Ishikawa (cell line): ENCODE measurements at regions not wholly inside any gene's neighbourhood (a gene's known extent, or its start where the extent isn't known, plus 50 kb on each side); places are given as distances from the start of the nearest gene placed in this dataset.

Experiments used
- CEBPB ChIP-seq: IDR thresholded peaks from 2 replicates; pipeline ENCODE4 v1.6.1; 2012
- CREB1 ChIP-seq: IDR thresholded peaks from 2 replicates; pipeline ENCODE4 v1.6.1; 2012; ENCODE audit warnings: low read depth
- EGR1 ChIP-seq: IDR thresholded peaks from 2 replicates; pipeline ENCODE4 v1.6.1; 2012
- EP300 ChIP-seq: IDR thresholded peaks from 2 replicates; pipeline ENCODE4 v1.6.1; 2012; ENCODE audit warnings: borderline replicate concordance
- FOXM1 ChIP-seq: IDR thresholded peaks from 2 replicates; pipeline ENCODE4 v1.6.1; 2012; ENCODE audit warnings: low read depth, borderline replicate concordance
- MAX ChIP-seq: IDR thresholded peaks from 2 replicates; pipeline ENCODE4 v1.6.1; 2012
- NFIC ChIP-seq: IDR thresholded peaks from 2 replicates; pipeline ENCODE4 v1.6.1; 2012
- RAD21 ChIP-seq: IDR thresholded peaks from 2 replicates; pipeline ENCODE4 v1.6.1; 2012; ENCODE audit warnings: low read depth
- REST ChIP-seq: IDR thresholded peaks from 2 replicates; pipeline ENCODE4 v1.6.1; 2012; ENCODE audit warnings: low read depth, mild to moderate bottlenecking
- TAF1 ChIP-seq: IDR thresholded peaks from 2 replicates; pipeline ENCODE4 v1.6.1; 2012; ENCODE audit warnings: low read depth, mild to moderate bottlenecking
- YY1 ChIP-seq: IDR thresholded peaks from 2 replicates; pipeline ENCODE4 v1.6.1; 2012; ENCODE audit warnings: low read depth
- ZBTB7A ChIP-seq: IDR thresholded peaks from 2 replicates; pipeline ENCODE4 v1.6.1; 2012; ENCODE audit warnings: low read depth

DNA sequence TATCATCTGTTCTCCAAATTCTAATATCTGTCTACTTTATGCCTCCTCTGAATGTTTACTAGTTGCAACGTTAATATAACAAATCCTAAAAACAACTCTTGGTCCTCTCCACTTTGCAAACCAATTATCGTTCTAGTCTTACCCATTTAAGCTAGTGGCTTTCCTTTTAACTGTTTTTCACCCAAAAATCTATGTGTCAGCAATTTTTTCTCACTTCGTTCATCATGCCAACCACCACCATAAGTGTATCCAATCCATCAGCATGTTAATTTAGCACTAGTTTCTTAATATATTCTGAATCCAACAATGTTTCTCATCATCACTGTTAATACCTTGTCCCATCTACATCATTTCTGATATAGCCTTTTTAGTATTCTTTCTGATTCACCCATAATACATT lies 90.0 kb upstream of the RORB start:
- TF ChIP-seq ZBTB7A (no peak), REST (no peak), RAD21 (no peak), EP300 (no peak), FOXM1 (no peak), TAF1 (no peak), NFIC (no peak), CEBPB (no peak), CREB1 (no peak), YY1 (no peak), MAX (no peak), EGR1 (no peak)
